CD4-positive, alpha-beta memory T cell (primary cell): ENCODE measurements at regions not wholly inside any gene's neighbourhood (a gene's known extent, or its start where the extent isn't known, plus 50 kb on each side); places are given as distances from the start of the nearest gene placed in this dataset.

Source experiments
- CTCF ChIA-PET: fragments of 350-600 bp; sonication (Branson Sonifier 250); formaldehyde crosslinking; loops from one replicate; lab custom pipeline; 2021; ENCODE audit warnings: inconsistent platforms; ENCODE audit not compliant: partially characterized antibody; lab: Charles Lee
- POLR2A ChIA-PET: fragments of 350-600 bp; sonication (Branson Sonifier 250); formaldehyde crosslinking; loops from one replicate; lab custom pipeline; 2021; ENCODE audit not compliant: partially characterized antibody; lab: Charles Lee
- DNase-seq, 5 donors: peaks; one replicate each; pipeline versions ENCODE4 v3.0.0 to v3.0.0-alpha.2; 2020 to 2022; ENCODE audit warnings: mixed read lengths in 1 of 5
- H3K27ac ChIP-seq: one replicate; pipeline ENCODE4 v1.7.0; 2013; ENCODE audit warnings: low read depth, low read length
- H3K27me3 ChIP-seq: 2 replicates; pipeline ENCODE4 v1.7.0; 2013; ENCODE audit warnings: mild to moderate bottlenecking, low read length, moderate library complexity; ENCODE audit not compliant: insufficient read depth
- H3K36me3 ChIP-seq: 2 replicates; pipeline ENCODE4 v1.7.0; 2013; ENCODE audit warnings: mild to moderate bottlenecking, low read length, moderate library complexity; ENCODE audit not compliant: insufficient read depth
- H3K4me1 ChIP-seq: 2 replicates; pipeline ENCODE4 v1.7.0; 2013; ENCODE audit warnings: mild to moderate bottlenecking, low read length, moderate library complexity; ENCODE audit not compliant: insufficient read depth
- H3K4me3 ChIP-seq, 2 donors: one replicate each; pipeline ENCODE4 v1.7.0; 2013; ENCODE audit warnings: low read length in 2 of 2, mild to moderate bottlenecking in 1 of 2
- H3K9me3 ChIP-seq, 2 donors: one replicate each; pipeline ENCODE4 v1.7.0; 2013; ENCODE audit warnings: low read length in 2 of 2, control low read depth in 1 of 2; ENCODE audit not compliant: control insufficient read depth in 1 of 2
- H3K27ac Mint-ChIP-seq, 7 donors: one replicate each; pipeline ENCODE4 v1.8.0; 2020 to 2021; ENCODE audit warnings: mixed read lengths in 7 of 7, mild to moderate bottlenecking in 6 of 7, inconsistent platforms in 3 of 7, moderate library complexity in 3 of 7
- H3K27me3 Mint-ChIP-seq, 2 donors: one replicate each; pipeline ENCODE4 v1.8.0; 2020 to 2021; ENCODE audit warnings: mixed read lengths in 2 of 2
- H3K36me3 Mint-ChIP-seq, 2 donors: one replicate each; pipeline ENCODE4 v1.8.0; 2020 to 2021; ENCODE audit warnings: mixed read lengths in 2 of 2, inconsistent platforms in 1 of 2, mild to moderate bottlenecking in 1 of 2
- H3K4me1 Mint-ChIP-seq, 4 donors: one replicate each; pipeline ENCODE4 v1.8.0; 2020 to 2021; ENCODE audit warnings: mixed read lengths in 4 of 4, mild to moderate bottlenecking in 1 of 4
- H3K4me3 Mint-ChIP-seq, 8 donors: one replicate each; pipeline ENCODE4 v1.8.0; 2020 to 2021; ENCODE audit warnings: mixed read lengths in 8 of 8, mild to moderate bottlenecking in 7 of 8, moderate library complexity in 6 of 8, inconsistent platforms in 3 of 8
- H3K9me3 Mint-ChIP-seq, 8 donors: one replicate each; pipeline ENCODE4 v1.8.0; 2020 to 2021; ENCODE audit warnings: mixed read lengths in 8 of 8, mild to moderate bottlenecking in 5 of 8, inconsistent platforms in 3 of 8, moderate library complexity in 1 of 8
- intact Hi-C: fragments of 100-400 bp; cut with micrococcal nuclease; formaldehyde crosslinking; loops from one replicate; pipeline ENCODE4 v1.15.1; 2023

DNA sequence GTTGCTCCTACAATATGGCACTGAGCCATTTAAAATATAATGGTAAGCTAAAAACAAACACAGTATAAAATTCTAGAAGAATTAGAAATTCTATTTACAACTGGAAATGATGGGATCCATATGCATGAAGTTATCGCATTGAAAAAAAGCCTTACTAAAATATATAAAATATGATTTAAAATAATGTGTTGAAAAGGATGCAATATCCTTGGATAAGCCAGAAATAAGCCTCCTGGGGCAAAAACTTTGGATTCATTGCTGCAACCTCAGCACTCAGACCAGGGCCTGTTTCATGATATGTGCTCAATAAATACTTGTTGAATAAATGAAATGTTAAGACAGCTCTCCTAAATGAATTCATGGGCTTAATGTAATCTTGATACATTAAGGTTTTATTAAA, 170.2 kb downstream of the SEM1 start:
- no peaks in the 10 kb centered on the region for H3K4me1 ChIP-seq
- no peak overlapping the region for H3K27ac Mint-ChIP-seq
- no peak overlapping the region for H3K27ac ChIP-seq
- no peaks in the 10 kb centered on the region for H3K36me3 Mint-ChIP-seq
- no peaks in the 10 kb centered on the region for H3K9me3 Mint-ChIP-seq
- intact Hi-C loops = no loop called here
- H3K9me3 ChIP-seq = no peaks in the 10 kb centered on the region
- no peak overlapping the region for H3K4me3 ChIP-seq
- peaks cover 0 to 3% of the 10 kb centered on the region in 2 donors for H3K27me3 Mint-ChIP-seq
- CTCF ChIA-PET = no interaction called here
- H3K36me3 ChIP-seq = no peaks in the 10 kb centered on the region
- DNase-seq = no peak
- no peaks in the 10 kb centered on the region for H3K4me1 Mint-ChIP-seq
- no peak overlapping the region for H3K4me3 Mint-ChIP-seq
- H3K27me3 ChIP-seq = no peaks in the 10 kb centered on the region
- POLR2A ChIA-PET = no interaction called here

- CTCF ChIA-PET = no interaction called here
- no peaks in the 10 kb centered on the region for H3K9me3 Mint-ChIP-seq
- intact Hi-C loops = no loop called here
- Histone ChIP-seq H3K36me3 (no peaks in the 10 kb centered on the region), H3K27me3 (no peaks in the 10 kb centered on the region), H3K4me3 (no peak overlapping the region), H3K9me3 (no peaks in the 10 kb centered on the region), H3K4me1 (no peaks in the 10 kb centered on the region), H3K27ac (no peak overlapping the region)
- no peak overlapping the region for H3K27ac Mint-ChIP-seq
- peaks cover 0 to 3% of the 10 kb centered on the region in 2 donors for H3K27me3 Mint-ChIP-seq
- DNase-seq = no peak
- H3K36me3 Mint-ChIP-seq = no peaks in the 10 kb centered on the region
- no peaks in the 10 kb centered on the region for H3K4me1 Mint-ChIP-seq
- POLR2A ChIA-PET = no interaction called here
- H3K4me3 Mint-ChIP-seq = no peak overlapping the region
These were observed 171.0 kb downstream of the SEM1 start for GRCh38 chr7:96538632-96539031.

- no peak overlapping the region for H3K4me3 ChIP-seq
- no peaks in the 10 kb centered on the region for H3K27me3 ChIP-seq
- H3K4me1 Mint-ChIP-seq = no peaks in the 10 kb centered on the region
- H3K36me3 Mint-ChIP-seq = no peaks in the 10 kb centered on the region
- ChIA-PET CTCF (no interaction called here), POLR2A (no interaction called here)
- H3K27ac ChIP-seq = no peak overlapping the region
- DNase-seq = no peak
- H3K36me3 ChIP-seq = no peaks in the 10 kb centered on the region
- no peaks in the 10 kb centered on the region for H3K4me1 ChIP-seq
- no peak overlapping the region for H3K27ac Mint-ChIP-seq
- no peaks in the 10 kb centered on the region for H3K9me3 Mint-ChIP-seq
- peaks cover 3 to 7% of the 10 kb centered on the region in 2 donors for H3K27me3 Mint-ChIP-seq
- H3K9me3 ChIP-seq = no peaks in the 10 kb centered on the region
- H3K4me3 Mint-ChIP-seq = no peak overlapping the region
- intact Hi-C loops = no loop called here
These were observed 175.4 kb downstream of the SEM1 start for GRCh38 chr7:96534221-96534620.

DNA sequence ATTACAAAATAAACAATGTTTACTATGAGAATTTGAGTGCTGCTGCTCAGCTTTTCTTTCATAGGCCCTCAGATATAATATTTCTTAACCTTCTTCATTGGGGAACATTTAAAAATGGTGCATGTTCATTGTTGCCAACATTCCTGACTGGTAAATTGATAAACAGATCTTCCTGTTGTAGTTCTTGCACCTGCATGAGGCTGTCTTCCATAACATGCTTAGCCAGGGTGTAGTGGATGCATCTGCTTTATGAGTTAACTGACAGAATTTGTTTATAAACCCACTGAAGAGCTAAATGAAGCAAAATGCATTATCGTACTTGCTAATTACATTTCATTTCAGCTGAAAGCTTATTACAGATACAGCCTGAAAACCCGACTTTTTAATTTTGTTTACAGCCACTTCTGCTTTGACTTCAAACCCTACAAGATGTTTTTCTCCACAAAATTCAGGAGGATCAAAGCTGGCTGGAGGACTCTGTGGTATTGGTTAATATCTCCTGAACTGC, 177.2 kb downstream of the SEM1 start:
- no peaks in the 10 kb centered on the region for H3K4me1 Mint-ChIP-seq
- H3K27ac ChIP-seq = no peak overlapping the region
- no peak overlapping the region for H3K4me3 ChIP-seq
- no peaks in the 10 kb centered on the region for H3K9me3 ChIP-seq
- ChIA-PET POLR2A (no interaction called here), CTCF (interaction anchor here (1.5 kb wide), 1 partner anchor 10 kb away, joined by 3 read pairs; no protein-coding TSS in a partner anchor)
- H3K36me3 ChIP-seq = no peaks in the 10 kb centered on the region
- no peaks in the 10 kb centered on the region for H3K9me3 Mint-ChIP-seq
- no peaks in the 10 kb centered on the region for H3K27me3 ChIP-seq
- peaks cover 3 to 10% of the 10 kb centered on the region in 2 donors for H3K27me3 Mint-ChIP-seq
- DNase-seq = no peak
- no peak overlapping the region for H3K4me3 Mint-ChIP-seq
- no peak overlapping the region for H3K27ac Mint-ChIP-seq
- intact Hi-C loops = no loop called here
- no peaks in the 10 kb centered on the region for H3K4me1 ChIP-seq
- H3K36me3 Mint-ChIP-seq = no peaks in the 10 kb centered on the region

GRCh38 chr7:96531331-96531730, 178.3 kb downstream of the SEM1 start:
- Histone ChIP-seq H3K4me3 (no peak overlapping the region), H3K27me3 (no peaks in the 10 kb centered on the region), H3K36me3 (no peaks in the 10 kb centered on the region), H3K27ac (no peak overlapping the region), H3K9me3 (no peaks in the 10 kb centered on the region), H3K4me1 (no peaks in the 10 kb centered on the region)
- intact Hi-C loops = no loop called here
- ChIA-PET CTCF (no interaction called here), POLR2A (no interaction called here)
- Mint-ChIP-seq H3K4me3 (no peak overlapping the region), H3K27ac (no peak overlapping the region), H3K4me1 (no peaks in the 10 kb centered on the region), H3K36me3 (no peaks in the 10 kb centered on the region), H3K27me3 (peaks cover 8 to 12% of the 10 kb centered on the region in 2 donors), H3K9me3 (no peaks in the 10 kb centered on the region)
- no peak for DNase-seq

DNA sequence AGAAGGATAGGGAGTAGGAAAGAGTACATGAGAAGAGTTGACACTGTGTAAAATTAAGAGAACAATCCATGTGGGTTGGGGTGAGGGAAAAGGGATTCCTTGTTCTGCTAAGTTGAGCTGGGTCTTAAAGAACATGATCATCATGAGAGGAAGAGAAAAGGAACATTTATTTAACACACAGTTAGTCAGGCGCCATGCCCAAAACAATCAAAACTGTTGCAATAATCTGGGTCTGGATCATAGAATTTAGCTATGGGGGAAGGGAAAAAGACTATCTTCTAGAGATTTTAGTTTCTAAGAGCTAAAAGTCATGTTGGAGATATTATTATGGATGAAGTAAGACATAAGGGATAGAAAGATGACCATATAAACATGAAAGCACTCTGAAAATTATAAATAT, 178.9 kb downstream of the SEM1 start:
- Histone ChIP-seq H3K36me3 (no peaks in the 10 kb centered on the region), H3K9me3 (no peaks in the 10 kb centered on the region), H3K4me1 (no peaks in the 10 kb centered on the region), H3K27ac (no peak overlapping the region), H3K4me3 (no peak overlapping the region), H3K27me3 (no peaks in the 10 kb centered on the region)
- Mint-ChIP-seq H3K36me3 (no peaks in the 10 kb centered on the region), H3K4me3 (no peak overlapping the region), H3K4me1 (no peaks in the 10 kb centered on the region), H3K27ac (no peak overlapping the region), H3K27me3 (peaks cover 8 to 12% of the 10 kb centered on the region in 2 donors), H3K9me3 (no peaks in the 10 kb centered on the region)
- POLR2A ChIA-PET = no interaction called here
- CTCF ChIA-PET = interaction anchor here (1.5 kb wide), 1 partner anchor 10 kb away, joined by 3 read pairs; no protein-coding TSS in a partner anchor
- DNase-seq = no peak
- intact Hi-C loops = no loop called here

- no peaks in the 10 kb centered on the region for H3K9me3 ChIP-seq
- CTCF ChIA-PET = no interaction called here
- Mint-ChIP-seq H3K9me3 (no peaks in the 10 kb centered on the region), H3K4me3 (no peak overlapping the region), H3K4me1 (peaks cover 0 to 9% (median 2%) of the 10 kb centered on the region in 4 donors), H3K27ac (no peak overlapping the region), H3K36me3 (no peaks in the 10 kb centered on the region), H3K27me3 (peaks cover 11 to 21% of the 10 kb centered on the region in 2 donors)
- no peaks in the 10 kb centered on the region for H3K4me1 ChIP-seq
- no peaks in the 10 kb centered on the region for H3K27me3 ChIP-seq
- POLR2A ChIA-PET = no interaction called here
- H3K4me3 ChIP-seq = no peak overlapping the region
- H3K36me3 ChIP-seq = no peaks in the 10 kb centered on the region
- no peak for DNase-seq
- H3K27ac ChIP-seq = no peak overlapping the region
- intact Hi-C loops = no loop called here
These were observed 182.4 kb downstream of the SEM1 start for GRCh38 chr7:96527133-96527827.
